GM19372 (cell line): ENCODE measurements at regions not wholly inside any gene's neighbourhood (a gene's known extent, or its start where the extent isn't known, plus 50 kb on each side); places are given as distances from the start of the nearest gene placed in this dataset.

Experiments
- ATAC-seq: cut with Tn5 transposase; IDR thresholded peaks from one replicate; pipeline ENCODE4 v1.9.1; 2021; ENCODE audit warnings: mild to moderate bottlenecking, low read depth, moderate library complexity; ENCODE audit not compliant: unreplicated experiment

DNA sequence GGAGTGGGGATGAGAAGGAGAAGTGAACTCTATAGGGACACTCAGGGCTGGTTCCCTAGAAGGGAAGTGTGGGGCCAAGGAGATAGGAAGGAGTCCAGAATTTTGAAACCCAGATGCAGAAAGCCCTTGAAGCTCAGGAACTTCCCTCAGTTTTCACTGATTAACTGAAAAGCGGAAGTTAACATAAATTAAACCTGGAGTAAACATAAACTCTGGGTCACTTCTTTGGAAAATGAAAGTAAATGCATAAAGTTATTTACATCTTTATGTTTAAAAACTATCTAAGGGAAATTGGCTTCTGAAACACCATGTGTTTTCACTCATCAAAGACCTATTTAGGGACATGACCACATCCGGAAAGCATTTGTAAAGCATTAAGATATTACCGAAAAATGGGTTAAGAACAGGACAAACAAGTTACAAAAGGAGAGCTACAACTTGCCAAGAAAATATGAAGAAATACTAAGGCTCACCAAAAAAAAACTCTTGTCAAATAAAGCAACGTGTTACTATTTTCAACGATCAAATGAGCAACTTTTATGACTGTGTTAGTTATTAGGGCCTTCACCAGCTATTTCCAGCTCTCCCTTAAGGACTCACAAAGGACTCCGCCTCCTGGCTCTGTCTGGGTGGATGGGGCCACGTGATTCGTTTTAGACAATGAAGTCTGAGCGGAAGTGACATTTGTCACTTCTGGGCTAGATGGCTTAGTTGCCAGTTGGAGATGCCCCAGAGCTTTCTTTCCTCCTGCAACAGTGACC is 439.1 kb upstream of the ZNF507 start:
- no peak for ATAC-seq

GRCh38 chr19:31907661-31908060 is 437.7 kb upstream of the ZNF507 start:
- no peak for ATAC-seq

GRCh38 chr19:31908080-31908479 is 437.3 kb upstream of the ZNF507 start:
- ATAC-seq, result no peak

GRCh38 chr19:31908496-31909225 is 436.7 kb upstream of the ZNF507 start:
- no peak for ATAC-seq

DNA sequence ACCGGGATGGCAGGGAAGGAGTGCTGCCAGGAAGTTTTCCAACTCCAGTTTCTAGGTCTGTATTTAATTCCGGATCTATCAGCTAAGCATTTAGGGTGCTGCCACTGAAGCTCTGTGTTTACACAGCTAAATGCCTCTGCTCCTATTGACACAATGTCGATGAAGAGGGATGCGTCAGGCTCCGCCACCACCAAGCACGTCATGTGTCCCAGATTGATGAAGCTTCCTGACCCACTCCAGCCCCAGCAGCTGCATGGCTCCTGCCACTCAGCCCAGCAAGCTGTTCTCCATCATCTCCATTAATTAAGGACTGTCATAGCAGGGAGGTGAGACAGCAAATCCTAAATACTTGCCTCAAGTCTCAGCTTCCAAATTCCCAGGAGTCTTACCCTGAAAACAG is 435.2 kb upstream of the ZNF507 start:
- ATAC-seq, result no peak

DNA sequence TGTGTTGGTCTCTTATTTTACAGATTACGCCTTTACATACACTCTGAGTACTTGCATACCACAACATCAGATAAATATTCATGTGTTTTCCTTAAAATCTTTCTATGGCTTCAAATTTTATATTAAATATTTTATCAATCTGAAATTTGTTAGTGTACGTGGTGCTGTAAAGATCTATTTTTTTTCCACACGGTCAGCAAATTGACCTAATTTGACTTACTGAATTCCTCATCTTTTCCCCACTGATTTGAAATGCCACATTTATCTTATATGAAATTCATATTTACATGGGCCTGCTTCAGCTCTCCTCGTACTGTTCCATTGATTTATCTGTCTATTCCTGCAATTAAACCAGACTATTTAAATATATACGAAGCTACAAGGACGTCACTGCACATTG is 433.8 kb upstream of the ZNF507 start:
- no peak for ATAC-seq

- ATAC-seq, result no peak
These were observed 432.2 kb upstream of the ZNF507 start for GRCh38 chr19:31913103-31913661.

GRCh38 chr19:31930401-31930800 is 415.0 kb upstream of the ZNF507 start:
- ATAC-seq, result no peak

- no peak for ATAC-seq
These were observed 407.4 kb upstream of the ZNF507 start for GRCh38 chr19:31937983-31938382.

DNA sequence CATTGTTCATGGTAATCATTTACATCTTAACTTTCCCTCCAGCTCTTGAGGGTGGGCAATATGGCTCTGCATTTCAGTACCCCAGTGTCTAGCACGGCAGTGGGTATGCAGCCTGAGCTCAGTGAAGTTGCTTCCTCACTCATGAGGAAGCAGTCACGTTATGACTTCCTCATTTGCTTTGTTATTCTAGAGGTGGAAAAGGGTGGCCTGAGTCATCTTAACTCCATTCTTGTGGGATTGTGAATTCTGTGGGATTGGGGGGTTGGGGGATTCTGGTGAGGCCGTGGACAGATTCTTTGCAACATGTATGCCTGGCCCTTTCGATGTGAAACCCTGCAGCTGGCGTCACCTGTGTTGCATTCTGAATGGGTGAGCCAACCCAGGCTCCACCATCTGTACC is 406.7 kb upstream of the ZNF507 start:
- ATAC-seq, result no peak

GRCh38 chr19:31940396-31940795 is 405.0 kb upstream of the ZNF507 start:
- ATAC-seq, result no peak

DNA sequence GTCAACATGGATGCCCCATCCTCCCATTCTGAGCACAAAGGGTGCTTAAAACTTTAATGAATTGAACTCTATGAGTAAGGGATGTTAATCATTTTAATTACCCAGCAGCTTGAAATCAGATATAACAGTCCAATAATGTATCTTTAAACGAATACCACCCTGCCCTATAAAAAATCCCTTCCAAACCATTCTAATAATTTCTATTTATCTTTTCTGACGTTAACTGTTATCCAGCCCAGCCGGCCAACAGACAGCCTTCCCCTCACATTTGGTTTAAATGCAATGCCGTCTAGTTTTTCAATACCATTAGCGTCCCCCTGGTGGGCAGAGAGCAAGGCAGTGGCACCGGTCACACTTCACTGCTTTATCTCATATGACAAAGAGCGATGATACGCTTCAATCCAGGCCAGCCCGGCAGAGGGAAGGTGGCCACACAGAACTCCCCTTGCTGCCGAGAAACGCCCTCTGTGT is 402.2 kb upstream of the ZNF507 start:
- ATAC-seq, result no peak

DNA sequence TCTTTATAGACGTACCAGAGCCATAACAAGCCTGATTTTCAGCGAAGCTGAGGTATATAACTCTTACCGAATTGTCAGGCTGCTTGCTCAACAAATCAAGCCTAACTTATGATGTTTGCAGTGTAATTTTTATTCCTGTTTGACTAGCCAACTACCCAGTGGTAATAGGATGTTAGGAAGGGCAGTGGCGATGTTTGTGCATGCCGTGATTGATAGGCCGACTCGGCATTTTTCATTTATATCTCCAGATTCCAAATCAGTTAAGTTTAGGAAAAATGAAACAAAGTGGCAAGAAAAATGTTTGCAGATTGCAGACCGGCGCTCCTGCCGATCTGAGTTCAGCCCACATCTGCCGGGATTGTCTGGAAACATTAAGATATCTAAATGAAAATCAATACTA is 401.6 kb upstream of the ZNF507 start:
- no peak for ATAC-seq

DNA sequence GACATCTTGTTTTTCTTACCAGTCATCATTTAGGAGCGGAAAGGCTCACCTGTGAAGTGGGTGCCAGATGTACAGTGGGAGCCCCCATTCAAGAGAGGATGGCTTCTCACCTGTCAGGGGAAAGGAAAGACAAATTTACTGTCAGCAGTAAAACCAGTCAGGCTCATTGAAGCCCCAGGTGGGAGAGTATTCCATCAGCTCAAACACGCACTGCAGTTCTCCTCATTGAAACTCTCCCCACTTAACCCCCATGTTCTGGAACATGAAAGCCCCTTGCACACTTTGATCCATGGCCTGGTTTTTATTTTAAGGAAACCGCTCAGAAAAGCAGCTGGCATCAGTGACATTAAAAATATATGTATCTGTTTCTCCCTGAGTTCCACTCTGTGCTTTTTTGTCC is 401.1 kb upstream of the ZNF507 start:
- ATAC-seq, result no peak

DNA sequence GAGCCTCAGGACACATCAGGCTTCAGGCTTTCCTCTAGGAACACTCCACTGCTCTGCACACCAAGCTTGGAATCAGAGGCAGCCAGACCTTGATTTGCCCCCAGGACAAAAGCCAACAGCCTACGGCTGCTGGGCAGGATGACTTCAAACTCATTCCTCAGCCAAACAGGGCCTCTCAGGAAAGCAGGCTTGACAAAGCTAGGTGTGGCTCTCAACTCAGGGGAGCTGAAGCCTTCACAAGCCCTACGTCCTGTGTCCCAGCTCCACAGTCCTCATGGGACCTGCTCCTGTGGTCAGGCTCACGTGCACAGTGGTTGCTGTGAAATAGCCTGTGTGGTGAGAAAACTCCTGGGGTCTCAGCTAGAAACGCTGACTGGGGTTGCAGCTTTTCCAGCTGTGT is 398.9 kb upstream of the ZNF507 start:
- no peak for ATAC-seq

DNA sequence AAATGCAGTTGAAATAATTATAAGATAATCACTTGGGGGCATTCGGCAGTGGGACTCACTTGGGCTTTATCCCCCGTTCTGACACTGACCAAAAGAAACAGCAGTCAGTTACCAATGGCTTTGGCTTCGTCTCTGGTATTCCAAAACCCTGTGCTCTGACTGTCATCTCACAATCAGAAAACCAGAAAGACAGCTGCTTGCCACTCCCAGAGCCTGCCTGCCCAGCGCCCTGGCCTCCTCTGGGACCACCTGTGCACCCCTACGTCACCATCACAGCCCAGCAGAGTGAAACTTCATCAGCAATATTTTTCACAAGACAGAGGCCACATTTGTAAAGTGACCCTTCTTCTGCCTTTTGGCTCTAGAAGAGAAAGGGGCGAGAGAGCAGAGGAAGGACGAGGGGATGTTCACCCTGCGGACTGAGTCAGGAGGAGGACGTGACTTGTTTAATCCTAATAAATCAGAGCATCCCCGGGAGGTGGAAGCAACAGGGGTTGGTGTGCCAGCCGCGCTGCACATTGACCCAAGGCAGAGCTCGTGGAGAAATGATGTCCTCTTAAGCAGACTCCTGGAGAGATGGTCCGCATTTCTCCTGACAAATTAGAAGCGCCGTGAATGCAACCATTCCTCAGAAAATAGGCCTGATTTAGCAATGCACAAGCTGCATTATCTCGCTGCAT is 397.8 kb upstream of the ZNF507 start:
- no peak for ATAC-seq

GRCh38 chr19:31952693-31953092 is 392.7 kb upstream of the ZNF507 start:
- ATAC-seq, result no peak

DNA sequence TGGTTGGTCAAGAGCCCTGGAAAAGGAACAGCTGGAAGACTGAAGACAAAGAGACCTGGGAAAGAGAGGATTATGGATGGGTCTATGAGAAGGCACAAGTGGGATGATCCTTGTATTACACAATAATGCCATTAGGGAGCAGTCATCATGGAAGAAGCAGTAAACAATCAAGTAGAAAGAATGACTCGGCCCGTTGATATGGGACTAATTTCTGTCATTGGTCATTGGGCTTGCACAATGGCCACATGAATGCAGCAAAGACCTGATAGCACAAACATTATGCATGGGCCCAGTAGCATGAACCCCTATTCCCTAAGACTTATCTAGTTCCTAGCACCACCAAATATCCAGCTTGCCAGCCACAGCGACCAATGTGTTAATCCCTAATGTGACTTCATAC is 390.3 kb upstream of the ZNF507 start:
- ATAC-seq, result no peak

DNA sequence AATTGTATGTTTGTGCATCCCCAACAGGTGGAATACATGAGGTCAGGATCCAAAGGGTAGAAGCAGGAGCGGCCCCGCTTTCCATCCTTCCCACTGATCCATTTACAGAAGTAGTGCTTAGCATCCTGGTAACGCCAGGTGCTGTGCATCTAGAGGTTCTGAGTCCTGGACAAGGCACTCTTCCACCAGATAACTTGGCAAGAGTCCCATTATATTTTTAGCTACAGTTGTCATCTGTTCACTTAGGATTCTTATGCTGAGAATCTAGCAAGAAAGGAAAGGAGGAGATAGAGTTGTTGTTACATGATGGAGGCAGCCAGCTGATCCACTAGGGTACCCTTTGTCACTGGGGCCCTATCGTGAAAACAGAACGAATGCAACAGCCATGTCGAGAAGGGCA is 389.5 kb upstream of the ZNF507 start:
- ATAC-seq, result no peak

DNA sequence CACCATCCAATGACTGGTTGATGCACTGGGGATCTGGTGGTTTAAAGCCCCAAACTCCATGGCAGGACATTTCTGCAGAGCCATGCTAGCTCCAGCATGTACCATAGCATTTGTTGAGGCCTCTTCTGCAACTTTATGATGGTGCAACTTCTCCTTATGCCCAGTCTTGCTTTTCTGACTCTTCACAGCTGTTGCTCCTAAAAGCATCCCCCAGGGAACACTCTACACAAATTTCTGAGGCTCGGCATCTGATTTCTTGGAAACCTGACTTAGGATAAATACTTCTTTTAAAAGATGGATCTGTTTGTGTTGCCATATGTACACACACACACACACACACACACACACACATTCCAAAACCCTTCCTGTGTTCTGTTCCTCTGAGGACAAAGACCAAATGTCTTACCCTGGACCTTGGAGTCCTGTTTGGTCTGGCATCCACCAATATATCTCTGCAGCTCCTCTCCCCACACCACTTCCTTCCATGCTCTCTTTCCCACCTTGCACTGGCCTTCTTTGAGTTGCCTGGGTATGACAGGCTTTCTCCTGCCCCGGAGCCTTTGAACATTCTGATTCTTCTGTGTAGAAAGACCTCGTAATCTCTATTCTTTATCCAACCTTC is 388.5 kb upstream of the ZNF507 start:
- ATAC-seq, result no peak

- no peak for ATAC-seq
These were observed 387.7 kb upstream of the ZNF507 start for GRCh38 chr19:31957711-31958110.
